ENCODE measurements at regions not wholly inside any gene's neighbourhood (a gene's known extent, or its start where the extent isn't known, plus 50 kb on each side); places are given as distances from the start of the nearest gene placed in this dataset.

GRCh38 chr1:229086686-229087085 lies 184.2 kb upstream of the RAB4A start:
- Mint-ChIP-seq H3K9me3 (peaks cover 13 to 15% of the 10 kb centered on the region in 2 donors), H3K36me3 (ENCODE audit: insufficient read depth in 2 of 2) (peaks cover 7 to 17% of the 10 kb centered on the region in 2 donors), H3K27ac (no peak overlapping the region), H3K4me1 (ENCODE audit: low read depth) (no peaks in the 10 kb centered on the region), H3K4me3 (no peak overlapping the region), H3K27me3 (ENCODE audit: low read depth) (no peaks in the 10 kb centered on the region)
- ATAC-seq (replicated peaks in 1 of 2) (no peak), DNase-seq (no peak)

- H3K4me1 Mint-ChIP-seq (ENCODE audit: low read depth), result no peaks in the 10 kb centered on the region
- no peaks in the 10 kb centered on the region for H3K27me3 Mint-ChIP-seq (ENCODE audit: low read depth)
- no peak for ATAC-seq (replicated peaks in 1 of 2)
Measured at GRCh38 chr1:229087339-229087738, 183.6 kb upstream of the RAB4A start.

GRCh38 chr1:229087906-229088305 lies 183.0 kb upstream of the RAB4A start:
- Mint-ChIP-seq H3K36me3 (ENCODE audit: insufficient read depth in 2 of 2) (peaks cover 3 to 10% of the 10 kb centered on the region in 2 donors), H3K4me1 (ENCODE audit: low read depth) (no peaks in the 10 kb centered on the region), H3K9me3 (peaks cover 8 to 9% of the 10 kb centered on the region in 2 donors), H3K27me3 (ENCODE audit: low read depth) (no peaks in the 10 kb centered on the region), H3K4me3 (no peak overlapping the region), H3K27ac (no peak overlapping the region)
- ATAC-seq (replicated peaks in 1 of 2), result no peak
- DNase-seq, result no peak

More at GRCh38 chr1:229087339-229087738, 183.6 kb upstream of the RAB4A start:
- Mint-ChIP-seq H3K27ac (no peak overlapping the region), H3K9me3 (peaks cover 11 to 14% of the 10 kb centered on the region in 2 donors), H3K36me3 (ENCODE audit: insufficient read depth in 2 of 2) (peaks cover 6 to 16% of the 10 kb centered on the region in 2 donors), H3K4me3 (no peak overlapping the region)
- no peak for DNase-seq

GRCh38 chr1:229088711-229089110 lies 182.2 kb upstream of the RAB4A start:
- no peak for DNase-seq
- Mint-ChIP-seq H3K4me3 (no peak overlapping the region), H3K9me3 (peaks cover 2% of the 10 kb centered on the region in 2 donors), H3K36me3 (ENCODE audit: insufficient read depth in 2 of 2) (peaks cover 0 to 6% of the 10 kb centered on the region in 2 donors), H3K27me3 (ENCODE audit: low read depth) (no peaks in the 10 kb centered on the region), H3K4me1 (ENCODE audit: low read depth) (no peaks in the 10 kb centered on the region), H3K27ac (no peak overlapping the region)
- no peak for ATAC-seq (replicated peaks in 1 of 2)

GRCh38 chr1:229089586-229090208 lies 181.2 kb upstream of the RAB4A start:
- Mint-ChIP-seq H3K4me3 (no peak overlapping the region), H3K9me3 (no peaks in the 10 kb centered on the region), H3K27ac (no peak overlapping the region), H3K4me1 (ENCODE audit: low read depth) (no peaks in the 10 kb centered on the region), H3K27me3 (ENCODE audit: low read depth) (no peaks in the 10 kb centered on the region), H3K36me3 (ENCODE audit: insufficient read depth in 2 of 2) (no peaks in the 10 kb centered on the region)
- DNase-seq (no peak), ATAC-seq (replicated peaks in 1 of 2) (no peak)

GRCh38 chr1:229091721-229092136 lies 179.2 kb upstream of the RAB4A start:
- Mint-ChIP-seq H3K4me3 (no peak overlapping the region), H3K27me3 (ENCODE audit: low read depth) (no peaks in the 10 kb centered on the region), H3K4me1 (ENCODE audit: low read depth) (no peaks in the 10 kb centered on the region), H3K9me3 (no peaks in the 10 kb centered on the region), H3K27ac (peak overlapping the region; percentile 38), H3K36me3 (ENCODE audit: insufficient read depth in 2 of 2) (no peaks in the 10 kb centered on the region)
- DNase-seq (no peak), ATAC-seq (replicated peaks in 1 of 2) (no peak)

- no peaks in the 10 kb centered on the region for H3K27me3 Mint-ChIP-seq (ENCODE audit: low read depth)
- DNase-seq (no peak), ATAC-seq (replicated peaks in 1 of 2) (no peak)
- H3K4me1 Mint-ChIP-seq (ENCODE audit: low read depth), result no peaks in the 10 kb centered on the region
- no peaks in the 10 kb centered on the region for H3K9me3 Mint-ChIP-seq
- no peak overlapping the region for H3K4me3 Mint-ChIP-seq
- no peak overlapping the region for H3K27ac Mint-ChIP-seq
- H3K36me3 Mint-ChIP-seq (ENCODE audit: insufficient read depth in 2 of 2), result no peaks in the 10 kb centered on the region
Measured at GRCh38 chr1:229092377-229093237, 178.3 kb upstream of the RAB4A start.

- Mint-ChIP-seq H3K27ac (no peak overlapping the region), H3K4me1 (ENCODE audit: low read depth) (no peaks in the 10 kb centered on the region), H3K4me3 (no peak overlapping the region), H3K36me3 (ENCODE audit: insufficient read depth in 2 of 2) (no peaks in the 10 kb centered on the region), H3K9me3 (no peaks in the 10 kb centered on the region), H3K27me3 (ENCODE audit: low read depth) (no peaks in the 10 kb centered on the region)
- DNase-seq (no peak), ATAC-seq (replicated peaks in 1 of 2) (no peak)
Measured at GRCh38 chr1:229093238-229093540, 177.7 kb upstream of the RAB4A start.

- H3K27me3 Mint-ChIP-seq (ENCODE audit: low read depth), result no peaks in the 10 kb centered on the region
- H3K36me3 Mint-ChIP-seq (ENCODE audit: insufficient read depth in 2 of 2), result no peaks in the 10 kb centered on the region
- H3K9me3 Mint-ChIP-seq, result no peaks in the 10 kb centered on the region
- H3K4me3 Mint-ChIP-seq, result no peak overlapping the region
- no peak overlapping the region for H3K27ac Mint-ChIP-seq
- no peaks in the 10 kb centered on the region for H3K4me1 Mint-ChIP-seq (ENCODE audit: low read depth)
- DNase-seq, result no peak
- ATAC-seq (replicated peaks in 1 of 2), result no peak
Measured at GRCh38 chr1:229093609-229094336, 177.1 kb upstream of the RAB4A start.

GRCh38 chr1:229094476-229095311 lies 176.2 kb upstream of the RAB4A start:
- DNase-seq (no peak), ATAC-seq (replicated peaks in 1 of 2) (no peak)
- no peaks in the 10 kb centered on the region for H3K27me3 Mint-ChIP-seq (ENCODE audit: low read depth)
- no peaks in the 10 kb centered on the region for H3K4me1 Mint-ChIP-seq (ENCODE audit: low read depth)
- H3K36me3 Mint-ChIP-seq (ENCODE audit: insufficient read depth in 2 of 2), result no peaks in the 10 kb centered on the region
- H3K4me3 Mint-ChIP-seq, result no peak overlapping the region
- no peaks in the 10 kb centered on the region for H3K9me3 Mint-ChIP-seq
- no peak overlapping the region for H3K27ac Mint-ChIP-seq

- Mint-ChIP-seq H3K4me1 (ENCODE audit: low read depth) (no peaks in the 10 kb centered on the region), H3K9me3 (no peaks in the 10 kb centered on the region), H3K27me3 (ENCODE audit: low read depth) (no peaks in the 10 kb centered on the region), H3K36me3 (ENCODE audit: insufficient read depth in 2 of 2) (no peaks in the 10 kb centered on the region), H3K4me3 (no peak overlapping the region), H3K27ac (no peak overlapping the region)
- no peak for DNase-seq
- ATAC-seq (replicated peaks in 1 of 2), result no peak
Measured at GRCh38 chr1:229095325-229095724, 175.6 kb upstream of the RAB4A start.

- no peaks in the 10 kb centered on the region for H3K27me3 Mint-ChIP-seq (ENCODE audit: low read depth)
- ATAC-seq (replicated peaks in 1 of 2) (no peak), DNase-seq (no peak)
- H3K36me3 Mint-ChIP-seq (ENCODE audit: insufficient read depth in 2 of 2), result no peaks in the 10 kb centered on the region
- H3K27ac Mint-ChIP-seq, result no peak overlapping the region
- H3K4me3 Mint-ChIP-seq, result no peak overlapping the region
- H3K4me1 Mint-ChIP-seq (ENCODE audit: low read depth), result no peaks in the 10 kb centered on the region
- H3K9me3 Mint-ChIP-seq, result no peaks in the 10 kb centered on the region
Measured at GRCh38 chr1:229097356-229097755, 173.6 kb upstream of the RAB4A start.

GRCh38 chr1:229098361-229098760 lies 172.6 kb upstream of the RAB4A start:
- DNase-seq (no peak), ATAC-seq (replicated peaks in 1 of 2) (no peak)
- H3K27ac Mint-ChIP-seq, result no peak overlapping the region
- no peaks in the 10 kb centered on the region for H3K36me3 Mint-ChIP-seq (ENCODE audit: insufficient read depth in 2 of 2)
- H3K9me3 Mint-ChIP-seq, result no peaks in the 10 kb centered on the region
- no peaks in the 10 kb centered on the region for H3K4me1 Mint-ChIP-seq (ENCODE audit: low read depth)
- no peak overlapping the region for H3K4me3 Mint-ChIP-seq
- no peaks in the 10 kb centered on the region for H3K27me3 Mint-ChIP-seq (ENCODE audit: low read depth)
